ENCODE measurements at regions not wholly inside any gene's neighbourhood (a gene's known extent, or its start where the extent isn't known, plus 50 kb on each side); places are given as distances from the start of the nearest gene placed in this dataset.

DNA sequence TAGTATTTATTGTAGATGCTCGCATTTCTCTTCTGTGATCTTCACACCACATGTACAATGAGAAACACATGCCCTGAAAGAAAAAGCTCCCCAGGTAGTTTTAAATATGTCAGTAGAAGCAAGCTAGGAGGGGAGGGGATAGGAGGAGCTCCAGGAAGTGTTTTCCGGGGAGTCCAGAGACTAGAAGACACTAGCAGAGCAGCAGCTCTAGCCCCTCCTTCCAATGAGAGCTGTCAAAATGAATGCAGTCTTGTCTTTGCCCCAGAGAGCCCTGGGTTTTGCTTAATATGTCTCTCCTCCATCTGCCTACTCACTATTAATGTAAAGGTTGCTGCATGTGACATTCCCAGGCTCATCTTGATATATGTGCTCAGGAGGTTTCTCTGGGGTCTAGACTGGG, 462.6 kb upstream of the SOX11 start:
- TF ChIP-seq CTCF (tag by site-specific recombination; IDR thresholded peaks at IDR 0.05) = no peak
- TF ChIP-seq ZNF138 (tag by site-specific recombination; IDR thresholded peaks at IDR 0.05; ENCODE audit: borderline replicate concordance) = no peak
- TF ChIP-seq ZNF704 (tag by site-specific recombination; IDR thresholded peaks at IDR 0.05) = no peak
- no peak for TF ChIP-seq ZBTB7A (tag by site-specific recombination; IDR thresholded peaks at IDR 0.05; ENCODE audit: low read depth)
- no peak for TF ChIP-seq ZNF677 (tag by site-specific recombination; IDR thresholded peaks at IDR 0.05)
- TF ChIP-seq ZNF707 (tag by site-specific recombination; IDR thresholded peaks at IDR 0.05) = no peak
- no peak for TF ChIP-seq ZBTB49 (tag by site-specific recombination; IDR thresholded peaks at IDR 0.05; ENCODE audit: low read depth)
- TF ChIP-seq ZBTB26 (tag by site-specific recombination; optimal IDR thresholded peaks at IDR 0.05) = no peak
- no peak for TF ChIP-seq ZNF157 (tag by site-specific recombination; IDR thresholded peaks at IDR 0.05)
- no peak for TF ChIP-seq ZNF544 (tag by site-specific recombination; IDR thresholded peaks at IDR 0.05)
